Ovary (tissue), 7 donors: ENCODE measurements at regions not wholly inside any gene's neighbourhood (a gene's known extent, or its start where the extent isn't known, plus 50 kb on each side); places are given as distances from the start of the nearest gene placed in this dataset.

Experiments used
- DNase-seq, 5 donors: peaks; one replicate each; pipeline ENCODE4 v3.0.0-alpha.2; 2019 to 2020
- H3K27ac ChIP-seq, 2 donors: fragments of 200-600 bp; one replicate each; pipeline versions ENCODE4 v1.5.1 to v1.8.0; 2019 to 2022
- H3K27me3 ChIP-seq: fragments of 200-600 bp; one replicate; pipeline ENCODE4 v1.8.0; 2022
- H3K36me3 ChIP-seq: fragments of 200-600 bp; sonication (generic); one replicate; pipeline ENCODE4 v1.5.1; 2019
- H3K4me1 ChIP-seq: one replicate; pipeline ENCODE4 v1.8.1; 2013; ENCODE audit warnings: mild to moderate bottlenecking, moderate library complexity; ENCODE audit not compliant: insufficient read depth
- H3K4me3 ChIP-seq: fragments of 200-600 bp; sonication (generic); one replicate; pipeline ENCODE4 v1.5.1; 2017
- H3K9me3 ChIP-seq, 2 donors: fragments of 200-600 bp in 1 of 2; sonication (generic) in 1 of 2; one replicate each; pipeline versions ENCODE4 v1.5.1 to v1.8.1; 2013 to 2019; ENCODE audit warnings: mild to moderate bottlenecking in 1 of 2, moderate library complexity in 1 of 2
- CTCF ChIP-seq, 3 donors: fragments of 450-650 bp in 2 of 3; fragments of 200-600 bp in 1 of 3; IDR thresholded peaks; one replicate each; pipeline versions ENCODE4 v1.5.1 to v1.8.0; 2016 to 2022; ENCODE audit warnings: antibody characterized with exemption in 3 of 3, mild to moderate bottlenecking in 1 of 3
- EP300 ChIP-seq: sonication (generic); formaldehyde crosslinking; IDR thresholded peaks from one replicate; pipeline ENCODE4 v1.6.1; 2017; ENCODE audit warnings: antibody characterized with exemption
- POLR2A ChIP-seq: fragments of 450-650 bp; IDR thresholded peaks from one replicate; pipeline ENCODE4 v1.6.1; 2017; ENCODE audit warnings: antibody characterized with exemption, mild to moderate bottlenecking, moderate library complexity
- WGBS, 3 donors: extraction: QIAGEN DNeasy Blood & Tissue Kit in 1 of 3; methylation state at CpG; one replicate each; pipeline versions ENCODE4 v1.1.5 to v1.1.7; 2013 to 2017; 5-methylcytosine and 5-hydroxymethylcytosine counted together
- intact Hi-C, 4 donors: fragments of 100-400 bp; cut with DNase I; formaldehyde crosslinking; loops; one replicate each; pipeline versions ENCODE4 v1.11.0 to v1.15.1; 2022 to 2023
- donor health status: DM: no; HTN: no; CAD: no; lungs with moderate emphysema.
- donor health status: DM: no; HTN: no; CAD: no.
- donor health status: Bipolar disorder and iron deficiency.
- donor health status: DM: no; HTN: no; CAD: no.
- donor health status: DM: yes; HTN: yes; CAD: no.

GRCh38 chr1:11338284-11338924 is 65.4 kb downstream of the UBIAD1 start:
- DNase-seq, result peak in 1 of 5 donors; percentile 22
- no peaks in the 10 kb centered on the region for H3K36me3 ChIP-seq
- H3K4me3 ChIP-seq, result no peak overlapping the region
- no peaks in the 10 kb centered on the region for H3K4me1 ChIP-seq
- H3K27me3 ChIP-seq, result no peaks in the 10 kb centered on the region
- intact Hi-C loops, result no loop called here
- WGBS, 3 donors, result 64 to 74% (median 71%) methylated on average over 10 of the region's 10 CpGs
- no peaks in the 10 kb centered on the region for H3K9me3 ChIP-seq
- TF ChIP-seq POLR2A (no peak), EP300 (no peak), CTCF (IDR thresholded peaks at IDR 0.05) (no peak)
- no peak overlapping the region for H3K27ac ChIP-seq

GRCh38 chr1:11339346-11340232 is 66.6 kb downstream of the UBIAD1 start:
- DNase-seq, result no peak
- Histone ChIP-seq H3K9me3 (no peaks in the 10 kb centered on the region), H3K27ac (no peak overlapping the region), H3K27me3 (no peaks in the 10 kb centered on the region), H3K4me1 (no peaks in the 10 kb centered on the region), H3K36me3 (no peaks in the 10 kb centered on the region), H3K4me3 (no peak overlapping the region)
- TF ChIP-seq CTCF (IDR thresholded peaks at IDR 0.05) (no peak), EP300 (no peak), POLR2A (no peak)
- WGBS, 3 donors, result 8 to 9% (median 9%) methylated on average over 20 to 24 of the region's 24 CpGs
- intact Hi-C loops, result no loop called here

GRCh38 chr1:11340233-11340632 is 67.2 kb downstream of the UBIAD1 start:
- intact Hi-C loops, result no loop called here
- Histone ChIP-seq H3K27ac (no peak overlapping the region), H3K9me3 (no peaks in the 10 kb centered on the region), H3K27me3 (no peaks in the 10 kb centered on the region), H3K4me1 (no peaks in the 10 kb centered on the region), H3K36me3 (no peaks in the 10 kb centered on the region), H3K4me3 (no peak overlapping the region)
- 21 to 35% (median 28%) methylated on average over 4 of the region's 4 CpGs for WGBS, 3 donors
- TF ChIP-seq CTCF (IDR thresholded peaks at IDR 0.05) (no peak), EP300 (no peak), POLR2A (no peak)
- no peak for DNase-seq

- no peak overlapping the region for H3K4me3 ChIP-seq
- H3K9me3 ChIP-seq, result no peaks in the 10 kb centered on the region
- intact Hi-C loops, result no loop called here
- WGBS, 3 donors, result 44 to 56% (median 49%) methylated on average over 6 of the region's 6 CpGs
- DNase-seq, result no peak
- H3K4me1 ChIP-seq, result no peaks in the 10 kb centered on the region
- H3K27me3 ChIP-seq, result no peaks in the 10 kb centered on the region
- H3K27ac ChIP-seq, result no peak overlapping the region
- no peaks in the 10 kb centered on the region for H3K36me3 ChIP-seq
- TF ChIP-seq EP300 (no peak), POLR2A (no peak), CTCF (IDR thresholded peaks at IDR 0.05) (no peak)
These were observed 69.0 kb downstream of the UBIAD1 start for GRCh38 chr1:11341901-11342552.
